ENCODE measurements at regions not wholly inside any gene's neighbourhood (a gene's known extent, or its start where the extent isn't known, plus 50 kb on each side); places are given as distances from the start of the nearest gene placed in this dataset.

DNA sequence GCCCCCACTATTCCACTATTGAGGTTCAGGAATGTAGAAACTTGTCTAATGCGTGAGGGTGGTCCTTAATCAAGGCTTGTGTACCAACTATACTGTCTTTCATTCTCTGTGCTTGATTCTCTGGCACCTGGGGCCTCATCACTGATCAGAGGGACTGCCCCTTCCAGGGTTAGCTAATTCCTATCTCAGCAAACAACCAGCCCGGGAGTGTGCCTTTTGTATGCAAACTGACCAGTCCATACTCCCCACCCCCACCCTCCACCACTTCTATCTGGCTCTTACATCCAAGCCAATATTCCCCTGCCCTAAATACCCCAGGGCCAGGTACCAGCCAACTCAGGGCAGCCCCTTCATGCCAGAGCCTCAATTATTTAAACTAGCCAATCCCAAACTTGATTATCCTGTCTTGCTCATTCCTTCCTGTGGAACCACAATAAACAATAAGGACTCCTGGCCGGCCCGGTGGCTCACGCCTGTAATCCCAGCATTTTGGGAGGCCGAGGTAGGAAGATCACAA, 59.3 kb downstream of the FTHL17 start:
- TF ChIP-seq EP300 (IDR thresholded peaks at IDR 0.05; ENCODE audit: borderline replicate concordance) = no peak
- TF ChIP-seq FOXM1 (IDR thresholded peaks at IDR 0.05; ENCODE audit: borderline replicate concordance, low read depth) = no peak
- no peak for TF ChIP-seq TAF1 (IDR thresholded peaks at IDR 0.05; ENCODE audit: low read depth)
- no peak for TF ChIP-seq RAD21 (IDR thresholded peaks at IDR 0.05; ENCODE audit: low read depth)
- TF ChIP-seq CREB1 (IDR thresholded peaks at IDR 0.05; ENCODE audit: low read depth) = no peak
- TF ChIP-seq, protein P1, sequence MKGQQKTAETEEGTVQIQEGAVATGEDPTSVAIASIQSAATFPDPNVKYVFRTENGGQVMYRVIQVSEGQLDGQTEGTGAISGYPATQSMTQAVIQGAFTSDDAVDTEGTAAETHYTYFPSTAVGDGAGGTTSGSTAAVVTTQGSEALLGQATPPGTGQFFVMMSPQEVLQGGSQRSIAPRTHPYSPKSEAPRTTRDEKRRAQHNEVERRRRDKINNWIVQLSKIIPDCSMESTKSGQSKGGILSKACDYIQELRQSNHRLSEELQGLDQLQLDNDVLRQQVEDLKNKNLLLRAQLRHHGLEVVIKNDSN (IDR thresholded peaks at IDR 0.05) = no peak
- no peak for TF ChIP-seq YY1 (IDR thresholded peaks at IDR 0.05; ENCODE audit: low read depth)
- TF ChIP-seq, protein P2, sequence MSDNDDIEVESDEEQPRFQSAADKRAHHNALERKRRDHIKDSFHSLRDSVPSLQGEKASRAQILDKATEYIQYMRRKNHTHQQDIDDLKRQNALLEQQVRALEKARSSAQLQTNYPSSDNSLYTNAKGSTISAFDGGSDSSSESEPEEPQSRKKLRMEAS (IDR thresholded peaks at IDR 0.05) = no peak
- TF ChIP-seq TEAD4 (IDR thresholded peaks at IDR 0.05) = no peak
- no peak for TF ChIP-seq NFIC (IDR thresholded peaks at IDR 0.05)
- no peak for TF ChIP-seq ZBTB7A (IDR thresholded peaks at IDR 0.05; ENCODE audit: low read depth)
- TF ChIP-seq, protein P3, sequence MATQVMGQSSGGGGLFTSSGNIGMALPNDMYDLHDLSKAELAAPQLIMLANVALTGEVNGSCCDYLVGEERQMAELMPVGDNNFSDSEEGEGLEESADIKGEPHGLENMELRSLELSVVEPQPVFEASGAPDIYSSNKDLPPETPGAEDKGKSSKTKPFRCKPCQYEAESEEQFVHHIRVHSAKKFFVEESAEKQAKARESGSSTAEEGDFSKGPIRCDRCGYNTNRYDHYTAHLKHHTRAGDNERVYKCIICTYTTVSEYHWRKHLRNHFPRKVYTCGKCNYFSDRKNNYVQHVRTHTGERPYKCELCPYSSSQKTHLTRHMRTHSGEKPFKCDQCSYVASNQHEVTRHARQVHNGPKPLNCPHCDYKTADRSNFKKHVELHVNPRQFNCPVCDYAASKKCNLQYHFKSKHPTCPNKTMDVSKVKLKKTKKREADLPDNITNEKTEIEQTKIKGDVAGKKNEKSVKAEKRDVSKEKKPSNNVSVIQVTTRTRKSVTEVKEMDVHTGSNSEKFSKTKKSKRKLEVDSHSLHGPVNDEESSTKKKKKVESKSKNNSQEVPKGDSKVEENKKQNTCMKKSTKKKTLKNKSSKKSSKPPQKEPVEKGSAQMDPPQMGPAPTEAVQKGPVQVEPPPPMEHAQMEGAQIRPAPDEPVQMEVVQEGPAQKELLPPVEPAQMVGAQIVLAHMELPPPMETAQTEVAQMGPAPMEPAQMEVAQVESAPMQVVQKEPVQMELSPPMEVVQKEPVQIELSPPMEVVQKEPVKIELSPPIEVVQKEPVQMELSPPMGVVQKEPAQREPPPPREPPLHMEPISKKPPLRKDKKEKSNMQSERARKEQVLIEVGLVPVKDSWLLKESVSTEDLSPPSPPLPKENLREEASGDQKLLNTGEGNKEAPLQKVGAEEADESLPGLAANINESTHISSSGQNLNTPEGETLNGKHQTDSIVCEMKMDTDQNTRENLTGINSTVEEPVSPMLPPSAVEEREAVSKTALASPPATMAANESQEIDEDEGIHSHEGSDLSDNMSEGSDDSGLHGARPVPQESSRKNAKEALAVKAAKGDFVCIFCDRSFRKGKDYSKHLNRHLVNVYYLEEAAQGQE (IDR thresholded peaks at IDR 0.05; ENCODE audit: low read depth) = no peak
- TF ChIP-seq CEBPB (IDR thresholded peaks at IDR 0.05) = no peak
- TF ChIP-seq TCF12 (IDR thresholded peaks at IDR 0.05; ENCODE audit: low read depth) = no peak
- no peak for TF ChIP-seq EGR1 (IDR thresholded peaks at IDR 0.05)

DNA sequence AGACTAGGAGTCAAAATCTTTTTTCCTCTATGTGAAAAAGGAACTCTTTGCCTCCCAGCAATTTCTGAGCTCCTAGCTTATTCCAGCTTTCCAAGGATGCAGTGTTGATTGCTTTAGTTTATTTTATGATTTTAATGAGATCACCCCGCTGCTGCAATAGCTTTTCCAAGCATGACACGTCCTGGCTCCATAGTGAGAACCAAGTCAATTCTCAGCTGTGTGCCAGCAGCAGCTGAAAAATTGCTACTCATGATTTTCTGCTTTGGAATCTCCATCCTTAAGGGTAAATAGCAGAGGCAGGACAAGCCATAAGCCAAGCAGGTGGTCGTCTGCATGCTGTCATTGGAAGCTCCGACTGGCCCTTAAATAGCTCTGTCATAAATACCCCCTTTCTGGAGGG, 64.5 kb downstream of the FTHL17 start:
- TF ChIP-seq ZBTB7A (IDR thresholded peaks at IDR 0.05; ENCODE audit: low read depth) = no peak
- TF ChIP-seq, protein P1 (IDR thresholded peaks at IDR 0.05) = no peak

DNA sequence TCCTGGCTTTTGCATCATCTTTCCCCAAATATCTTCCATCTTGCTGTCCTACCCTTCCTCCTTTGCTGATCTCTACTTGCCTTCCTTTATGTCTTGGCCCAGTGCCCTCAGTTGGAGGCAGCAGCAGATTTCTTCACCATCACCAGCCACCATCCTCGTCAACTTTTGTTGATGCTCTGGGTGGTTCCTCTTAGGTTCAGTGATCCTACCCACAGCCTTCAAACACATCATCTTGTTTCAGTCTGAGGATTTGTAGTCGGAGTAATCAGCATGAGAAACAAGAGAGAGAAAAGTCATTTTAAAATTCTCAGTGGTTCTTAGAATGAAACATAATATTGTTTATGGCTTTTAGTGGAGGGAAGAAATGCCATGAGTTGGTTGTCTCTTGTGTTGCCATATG, 65.8 kb downstream of the FTHL17 start:
- TF ChIP-seq, protein P3 (IDR thresholded peaks at IDR 0.05; ENCODE audit: low read depth) = no peak
- TF ChIP-seq RAD21 (IDR thresholded peaks at IDR 0.05; ENCODE audit: low read depth) (no peak), EGR1 (IDR thresholded peaks at IDR 0.05) (no peak), TAF1 (IDR thresholded peaks at IDR 0.05; ENCODE audit: low read depth) (no peak), CEBPB (IDR thresholded peaks at IDR 0.05) (no peak), TEAD4 (IDR thresholded peaks at IDR 0.05) (no peak), ZBTB7A (IDR thresholded peaks at IDR 0.05; ENCODE audit: low read depth) (no peak), TCF12 (IDR thresholded peaks at IDR 0.05; ENCODE audit: low read depth) (no peak), NFIC (IDR thresholded peaks at IDR 0.05) (no peak), FOXM1 (IDR thresholded peaks at IDR 0.05; ENCODE audit: borderline replicate concordance, low read depth) (no peak), CREB1 (IDR thresholded peaks at IDR 0.05; ENCODE audit: low read depth) (no peak)

DNA sequence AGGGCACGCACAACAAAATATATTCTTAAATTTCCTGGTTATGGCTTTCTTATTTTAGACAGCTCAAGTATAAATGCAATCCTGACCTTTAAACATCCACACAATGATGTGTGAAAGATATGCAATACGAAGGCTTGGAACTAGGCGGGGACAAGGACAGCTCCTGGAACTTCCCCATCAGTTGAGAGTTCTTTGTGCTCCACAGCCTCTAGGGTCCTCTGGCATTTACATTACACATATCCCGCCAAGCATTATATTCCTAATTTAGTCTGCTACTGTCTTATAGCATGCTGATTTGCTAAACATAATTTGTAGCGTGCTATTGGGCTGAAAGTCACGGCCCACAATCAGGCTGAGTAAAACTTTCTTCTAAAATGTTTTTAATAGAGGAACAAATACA, 74.4 kb downstream of the FTHL17 start:
- TF ChIP-seq TEAD4 (IDR thresholded peaks at IDR 0.05) (no peak), CEBPB (IDR thresholded peaks at IDR 0.05) (no peak), ZBTB7A (IDR thresholded peaks at IDR 0.05; ENCODE audit: low read depth) (no peak), EP300 (IDR thresholded peaks at IDR 0.05; ENCODE audit: borderline replicate concordance) (no peak), RAD21 (IDR thresholded peaks at IDR 0.05; ENCODE audit: low read depth) (no peak), TCF12 (IDR thresholded peaks at IDR 0.05; ENCODE audit: low read depth) (no peak), TAF1 (IDR thresholded peaks at IDR 0.05; ENCODE audit: low read depth) (no peak), EGR1 (IDR thresholded peaks at IDR 0.05) (no peak)
- TF ChIP-seq, protein P2 (IDR thresholded peaks at IDR 0.05) = no peak
- TF ChIP-seq, protein P1 (IDR thresholded peaks at IDR 0.05) = no peak

DNA sequence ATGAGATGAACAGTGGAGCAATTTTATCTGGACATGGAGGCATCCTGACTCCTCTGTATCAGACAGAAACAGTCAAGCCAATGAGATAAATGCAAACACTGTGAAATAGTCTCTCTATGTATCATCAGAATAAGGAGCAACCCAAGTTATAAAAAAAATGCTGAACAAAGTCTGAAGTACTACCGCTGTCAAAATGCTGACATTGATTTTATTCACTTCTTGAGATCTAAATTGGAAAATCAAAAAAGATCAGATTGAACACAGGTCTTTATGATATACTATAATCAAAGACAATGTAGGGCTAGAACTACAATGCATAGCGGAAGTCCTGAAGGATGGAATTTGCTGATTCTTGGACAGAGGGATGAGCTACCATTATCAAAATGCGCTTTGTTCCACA, 76.1 kb downstream of the FTHL17 start:
- no peak for TF ChIP-seq TEAD4 (IDR thresholded peaks at IDR 0.05)
- TF ChIP-seq ZBTB7A (IDR thresholded peaks at IDR 0.05; ENCODE audit: low read depth) = no peak

DNA sequence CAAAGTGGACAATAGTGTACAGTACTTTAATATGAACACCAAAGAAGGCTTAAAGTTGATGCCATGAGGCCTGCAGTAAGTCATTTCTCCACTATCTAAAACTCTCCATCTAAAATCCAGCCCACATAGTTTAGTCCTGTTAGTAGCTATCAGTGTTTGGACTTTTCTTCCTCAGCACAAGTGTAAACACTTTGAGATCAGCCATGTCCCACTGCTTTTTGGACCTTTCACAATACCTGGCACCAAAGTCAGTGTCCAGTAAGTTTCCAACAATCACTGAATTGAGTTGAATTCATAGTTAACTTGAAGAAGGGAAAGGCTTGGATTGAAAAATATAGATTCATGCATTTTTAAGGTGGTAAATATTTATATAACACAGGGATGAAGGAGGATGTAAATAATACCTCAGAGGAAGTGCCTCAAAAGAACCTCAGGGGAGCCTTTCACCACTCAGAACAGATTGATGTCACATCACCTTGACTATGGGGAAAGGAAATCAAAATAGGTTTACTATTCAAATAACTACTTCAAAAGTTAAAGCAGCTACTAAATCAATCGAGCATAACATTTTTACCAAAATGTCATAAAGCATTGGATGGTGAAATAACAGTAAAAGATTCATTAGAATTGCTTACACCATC, 76.7 kb downstream of the FTHL17 start:
- TF ChIP-seq, protein P1 (IDR thresholded peaks at IDR 0.05) = no peak
- TF ChIP-seq, protein P3 (IDR thresholded peaks at IDR 0.05; ENCODE audit: low read depth) = no peak
- TF ChIP-seq ZBTB7A (IDR thresholded peaks at IDR 0.05; ENCODE audit: low read depth) (no peak), CEBPB (IDR thresholded peaks at IDR 0.05) (no peak), TCF12 (IDR thresholded peaks at IDR 0.05; ENCODE audit: low read depth) (no peak), RAD21 (IDR thresholded peaks at IDR 0.05; ENCODE audit: low read depth) (no peak), TAF1 (IDR thresholded peaks at IDR 0.05; ENCODE audit: low read depth) (no peak), FOXM1 (IDR thresholded peaks at IDR 0.05; ENCODE audit: borderline replicate concordance, low read depth) (no peak), CREB1 (IDR thresholded peaks at IDR 0.05; ENCODE audit: low read depth) (no peak), NFIC (IDR thresholded peaks at IDR 0.05) (no peak)
